ENCODE measurements at regions not wholly inside any gene's neighbourhood (a gene's known extent, or its start where the extent isn't known, plus 50 kb on each side); places are given as distances from the start of the nearest gene placed in this dataset.

DNA sequence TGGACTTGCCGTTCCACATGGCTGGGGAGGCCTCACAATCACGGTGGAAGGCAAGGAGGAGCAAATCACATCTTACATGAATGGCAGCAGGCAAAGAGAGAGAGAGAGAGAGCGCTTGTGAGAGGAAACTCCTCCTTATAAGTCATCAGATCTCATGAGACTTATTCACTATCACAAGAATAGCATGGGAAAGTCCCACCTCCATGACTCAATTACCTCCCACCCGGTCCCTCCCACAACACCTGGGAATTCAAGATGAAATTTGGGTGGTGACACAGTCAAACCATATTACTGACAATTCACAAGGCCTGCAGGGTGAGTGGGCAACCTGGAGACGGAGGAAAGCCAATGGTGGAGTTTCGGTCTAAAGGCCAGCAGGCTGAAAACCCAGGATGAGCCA lies 394.3 kb upstream of the TRAM1L1 start:
- TF ChIP-seq, protein P1, sequence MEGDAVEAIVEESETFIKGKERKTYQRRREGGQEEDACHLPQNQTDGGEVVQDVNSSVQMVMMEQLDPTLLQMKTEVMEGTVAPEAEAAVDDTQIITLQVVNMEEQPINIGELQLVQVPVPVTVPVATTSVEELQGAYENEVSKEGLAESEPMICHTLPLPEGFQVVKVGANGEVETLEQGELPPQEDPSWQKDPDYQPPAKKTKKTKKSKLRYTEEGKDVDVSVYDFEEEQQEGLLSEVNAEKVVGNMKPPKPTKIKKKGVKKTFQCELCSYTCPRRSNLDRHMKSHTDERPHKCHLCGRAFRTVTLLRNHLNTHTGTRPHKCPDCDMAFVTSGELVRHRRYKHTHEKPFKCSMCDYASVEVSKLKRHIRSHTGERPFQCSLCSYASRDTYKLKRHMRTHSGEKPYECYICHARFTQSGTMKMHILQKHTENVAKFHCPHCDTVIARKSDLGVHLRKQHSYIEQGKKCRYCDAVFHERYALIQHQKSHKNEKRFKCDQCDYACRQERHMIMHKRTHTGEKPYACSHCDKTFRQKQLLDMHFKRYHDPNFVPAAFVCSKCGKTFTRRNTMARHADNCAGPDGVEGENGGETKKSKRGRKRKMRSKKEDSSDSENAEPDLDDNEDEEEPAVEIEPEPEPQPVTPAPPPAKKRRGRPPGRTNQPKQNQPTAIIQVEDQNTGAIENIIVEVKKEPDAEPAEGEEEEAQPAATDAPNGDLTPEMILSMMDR (conservative IDR thresholded peaks at IDR 0.05; ENCODE audit: low read length), result no peak
- no peak for TF ChIP-seq EZH2phosphoT487 (IDR thresholded peaks at IDR 0.05; ENCODE audit: borderline replicate concordance)
